GM19395 (cell line): ENCODE measurements at regions not wholly inside any gene's neighbourhood (a gene's known extent, or its start where the extent isn't known, plus 50 kb on each side); places are given as distances from the start of the nearest gene placed in this dataset.
"Not testable (repeated sequence)": the region's sequence is repeated elsewhere in the genome, so short reads cannot be mapped to it uniquely, and the experiment has no call there.

Source experiments
- ATAC-seq: cut with Tn5 transposase; IDR thresholded peaks from one replicate; pipeline ENCODE4 v1.9.1; 2021; ENCODE audit warnings: mild to moderate bottlenecking, moderate library complexity; ENCODE audit not compliant: unreplicated experiment

DNA sequence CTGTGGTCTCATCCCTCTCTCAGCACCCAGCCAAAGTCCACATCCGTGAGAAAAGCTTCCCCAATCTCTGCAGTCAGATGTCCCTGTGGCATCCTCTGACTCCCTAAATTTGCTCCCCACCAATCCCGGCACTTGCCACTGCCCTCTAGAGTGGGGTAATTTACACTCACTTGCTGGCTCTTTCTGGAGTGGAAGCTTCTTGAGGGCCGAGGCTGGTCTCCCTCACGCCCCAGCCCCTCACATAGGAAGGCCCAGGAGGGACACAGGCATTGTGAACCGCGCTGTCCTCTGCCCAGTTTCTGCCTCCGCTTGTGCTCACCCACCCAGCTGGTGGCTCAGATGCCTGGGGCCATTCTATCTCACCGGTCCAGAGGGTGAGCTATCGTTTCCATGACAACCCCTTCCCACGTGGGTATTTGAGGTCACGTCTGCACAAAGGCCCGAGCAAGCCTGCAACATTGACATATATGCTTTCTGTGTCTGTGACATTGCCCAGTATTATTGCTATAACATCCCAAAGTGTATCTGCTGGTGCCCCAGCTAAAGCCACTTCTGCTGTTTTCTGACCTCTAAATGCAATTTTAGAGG is 97.3 kb upstream of the CTBP2 start:
- no peak for ATAC-seq

- no peak for ATAC-seq
Observed at GRCh38 chr10:125256026-125256425, 95.7 kb upstream of the CTBP2 start.

DNA sequence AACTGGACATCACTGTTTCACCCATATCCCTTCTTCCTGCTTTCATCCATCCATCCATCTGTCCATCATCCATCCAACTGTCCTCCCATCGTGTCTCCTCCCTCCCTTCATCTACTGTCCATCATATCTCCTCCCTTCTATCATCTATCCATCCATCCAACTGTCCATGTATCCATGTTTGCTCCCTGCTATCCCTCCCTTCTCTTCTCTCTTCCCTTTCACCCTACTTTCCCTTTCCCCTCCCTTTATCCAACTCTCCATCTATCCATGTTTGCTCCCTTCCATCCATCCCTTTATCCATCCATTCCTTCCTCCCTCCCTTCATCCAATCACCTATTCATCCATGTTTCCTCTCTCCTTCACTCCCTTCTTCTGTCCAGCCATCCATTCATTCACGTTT is 92.6 kb upstream of the CTBP2 start:
- no peak for ATAC-seq

- ATAC-seq, result not testable (repeated sequence)
Observed at GRCh38 chr10:125250834-125251233, 90.5 kb upstream of the CTBP2 start.

DNA sequence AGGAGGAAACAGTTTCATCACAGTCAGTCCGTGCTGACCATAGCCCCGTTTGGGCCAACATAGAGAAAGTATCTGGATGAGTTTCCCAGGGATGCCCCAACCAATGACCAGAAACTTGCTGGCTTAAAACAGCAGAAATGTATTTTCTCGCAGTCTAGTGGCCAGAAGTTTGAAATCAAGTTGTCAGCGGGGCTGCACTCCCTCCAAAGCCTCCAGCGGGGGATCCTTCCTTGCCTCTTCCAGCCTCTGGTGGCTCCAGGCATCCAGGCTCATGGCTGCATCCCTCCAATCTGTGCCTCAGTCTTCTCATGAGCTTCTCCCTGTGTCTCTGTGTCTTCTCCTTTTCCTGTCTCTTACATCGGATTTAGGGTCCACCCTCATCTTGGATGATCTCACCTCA is 89.6 kb upstream of the CTBP2 start:
- no peak for ATAC-seq

DNA sequence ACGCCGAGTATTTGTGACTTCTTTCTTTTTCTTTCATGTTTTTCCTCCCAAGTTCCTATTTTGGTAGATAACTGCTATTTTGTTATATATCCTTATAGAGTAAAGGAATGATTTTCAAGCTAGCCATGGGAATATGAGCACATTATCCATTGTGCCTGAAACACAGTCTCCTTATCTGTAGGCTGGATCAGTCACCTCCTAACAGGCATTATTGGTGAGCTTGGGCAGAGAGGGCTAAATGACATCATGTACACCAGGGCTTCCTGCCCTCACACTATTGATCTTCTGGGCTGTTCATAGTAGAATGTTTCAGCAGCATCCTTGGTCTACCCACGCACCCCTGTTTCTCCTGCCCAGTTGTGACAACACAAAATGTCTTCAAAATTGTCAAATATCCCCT is 88.1 kb upstream of the CTBP2 start:
- ATAC-seq, result no peak

GRCh38 chr10:125247576-125247975 is 87.2 kb upstream of the CTBP2 start:
- ATAC-seq, result no peak

GRCh38 chr10:125243532-125244253 is 83.3 kb upstream of the CTBP2 start:
- no peak for ATAC-seq

DNA sequence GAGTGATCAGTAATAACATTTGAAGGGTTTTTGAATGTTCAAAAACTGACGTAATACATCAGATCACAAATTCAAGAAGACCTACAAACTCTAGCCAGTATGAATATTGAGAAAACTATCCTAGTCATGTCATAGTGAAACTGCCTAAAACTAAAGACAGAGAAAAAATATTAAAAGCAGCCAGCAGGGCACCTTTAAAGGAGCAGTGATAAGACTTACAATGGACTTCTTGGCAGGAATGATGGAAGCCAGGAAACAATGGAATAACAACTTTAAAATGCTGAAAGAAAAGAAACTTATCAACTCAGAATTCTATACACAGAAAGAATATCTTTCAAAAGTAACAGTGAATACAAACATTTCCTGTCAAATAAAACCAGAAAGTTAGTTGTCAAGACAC is 78.3 kb upstream of the CTBP2 start:
- ATAC-seq, result no peak

DNA sequence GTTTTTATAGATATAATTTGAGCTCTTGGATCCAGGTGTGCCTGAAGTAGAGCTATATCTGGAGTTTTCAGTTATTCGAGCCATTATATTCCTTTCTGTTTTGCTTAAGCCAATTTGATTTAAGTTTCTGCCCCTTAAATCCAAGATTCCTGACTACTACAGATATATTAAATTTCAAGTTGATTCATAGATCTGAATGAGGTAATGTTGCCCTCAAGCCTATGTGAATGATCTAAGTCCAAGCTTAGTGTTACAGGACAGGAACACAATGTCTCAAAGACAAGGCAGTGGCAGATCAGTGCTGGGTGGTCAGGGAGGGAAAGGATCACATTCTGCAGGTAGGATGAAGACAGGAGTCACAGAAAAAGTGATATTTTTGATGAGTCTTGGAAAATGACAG is 75.7 kb upstream of the CTBP2 start:
- ATAC-seq, result no peak

DNA sequence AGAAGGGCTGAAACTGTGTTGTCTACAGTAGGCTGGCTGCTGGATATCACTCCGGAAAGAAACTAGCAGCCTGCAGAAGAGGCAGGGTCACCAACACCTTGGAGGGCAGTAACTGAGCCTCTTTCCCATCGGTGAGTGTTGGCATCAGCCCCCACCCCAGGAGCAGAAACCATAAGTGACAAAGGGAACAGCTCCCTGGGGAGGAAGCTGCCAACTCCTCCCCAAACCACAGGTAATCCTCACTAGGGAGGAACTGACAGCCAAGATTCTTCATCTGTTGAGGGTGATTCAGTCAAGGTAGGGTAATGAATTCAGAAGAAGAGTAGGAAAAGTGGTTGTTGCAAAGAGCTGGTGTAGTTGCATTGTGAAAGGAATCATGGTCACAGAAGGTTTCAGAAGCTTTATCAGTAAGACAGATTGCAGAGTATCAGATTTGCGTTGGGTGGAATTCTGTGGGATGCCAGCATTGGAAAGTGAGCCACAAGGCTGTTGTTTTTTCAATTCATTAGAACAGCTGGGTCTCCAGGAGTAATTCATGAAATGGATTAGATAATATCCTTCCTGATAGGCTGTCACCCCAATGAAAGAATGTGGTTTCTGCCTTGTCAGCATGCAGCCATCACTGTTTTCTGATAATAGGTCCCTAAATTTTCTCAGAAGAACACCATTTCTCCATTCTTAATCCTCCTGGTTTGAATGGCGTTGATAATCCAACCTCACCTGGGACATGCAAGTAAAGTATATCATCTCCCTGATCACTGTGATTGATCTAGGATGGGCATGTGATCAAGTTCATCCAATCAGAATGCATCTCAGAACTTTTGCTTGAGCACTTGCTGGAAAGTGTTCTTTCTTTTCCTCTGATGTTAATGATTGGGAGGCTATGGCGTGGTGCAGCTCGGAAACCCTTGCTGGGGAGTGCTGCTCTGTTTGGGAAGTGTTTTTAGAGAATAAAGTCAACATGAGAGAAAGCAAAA is 75.0 kb upstream of the CTBP2 start:
- no peak for ATAC-seq

GRCh38 chr10:125234576-125234975 is 74.2 kb upstream of the CTBP2 start:
- ATAC-seq, result not testable (repeated sequence)

DNA sequence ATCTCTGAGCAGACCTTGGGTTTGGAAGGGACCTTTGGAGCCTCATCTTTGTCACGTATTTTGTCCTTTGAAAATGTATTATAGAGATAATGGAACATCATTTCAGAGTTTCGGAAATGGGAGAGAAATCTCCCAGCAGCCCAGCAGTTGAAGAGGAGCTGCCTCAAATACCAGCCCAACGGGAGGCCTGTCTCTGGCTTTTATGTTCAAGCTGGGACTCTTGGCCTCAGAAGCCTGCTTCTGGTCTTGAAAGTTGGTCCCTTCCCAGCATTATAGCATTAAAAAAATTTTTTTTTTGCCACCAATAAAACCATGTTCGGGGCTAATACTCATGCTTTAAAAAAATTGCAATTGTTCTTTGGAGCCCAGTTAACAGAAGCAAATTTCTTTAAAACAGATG is 73.4 kb upstream of the CTBP2 start:
- no peak for ATAC-seq

DNA sequence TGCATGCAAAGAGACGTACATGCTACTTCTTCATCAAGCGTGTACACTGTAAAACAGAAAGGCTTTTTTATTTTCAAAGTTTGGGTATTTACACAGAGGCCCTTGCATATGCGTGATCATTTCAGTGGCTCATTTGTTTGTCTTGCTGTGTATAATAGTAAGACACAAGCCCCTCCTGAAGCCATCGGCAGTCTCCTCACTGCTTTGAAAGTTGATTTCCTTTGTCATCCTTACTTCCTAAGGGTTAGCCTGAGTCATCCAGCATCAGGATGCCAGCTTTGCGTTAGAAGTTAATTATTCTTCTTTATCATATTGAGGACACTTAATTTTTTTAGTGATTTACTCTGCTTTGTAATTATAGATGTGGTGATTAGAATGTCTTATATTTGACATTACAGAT is 72.5 kb upstream of the CTBP2 start:
- ATAC-seq, result no peak

DNA sequence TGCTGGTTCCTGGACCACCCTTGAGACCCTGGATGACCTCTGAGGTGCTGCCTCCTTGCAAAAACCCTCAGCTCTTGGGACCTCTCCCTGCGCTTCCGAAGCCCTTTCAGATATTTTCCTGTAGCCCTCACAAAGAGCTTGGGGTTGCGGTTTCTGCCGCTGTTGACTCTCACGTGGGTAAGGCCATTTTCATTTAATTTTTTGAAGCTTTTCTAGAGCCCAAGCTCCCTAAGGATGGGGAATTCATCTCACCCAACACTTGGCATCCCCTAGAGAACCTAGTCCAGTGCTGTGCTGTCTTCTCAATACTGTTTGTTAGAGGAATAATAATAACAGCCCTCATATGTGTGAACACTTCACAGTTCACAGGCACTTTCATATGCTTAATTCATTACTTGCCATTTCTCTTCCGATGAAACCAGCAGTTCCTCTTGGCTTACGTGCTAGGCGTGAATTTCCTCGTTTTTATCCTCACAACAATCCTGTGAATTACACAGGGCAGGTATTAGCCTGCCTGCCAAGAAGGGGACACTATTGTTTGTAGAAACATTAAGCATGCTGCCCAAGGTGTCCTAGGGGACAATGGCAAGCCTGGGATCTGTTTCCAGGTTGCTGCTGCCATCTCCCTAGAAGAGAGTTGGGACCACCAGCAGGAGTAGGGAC is 71.6 kb upstream of the CTBP2 start:
- no peak for ATAC-seq

DNA sequence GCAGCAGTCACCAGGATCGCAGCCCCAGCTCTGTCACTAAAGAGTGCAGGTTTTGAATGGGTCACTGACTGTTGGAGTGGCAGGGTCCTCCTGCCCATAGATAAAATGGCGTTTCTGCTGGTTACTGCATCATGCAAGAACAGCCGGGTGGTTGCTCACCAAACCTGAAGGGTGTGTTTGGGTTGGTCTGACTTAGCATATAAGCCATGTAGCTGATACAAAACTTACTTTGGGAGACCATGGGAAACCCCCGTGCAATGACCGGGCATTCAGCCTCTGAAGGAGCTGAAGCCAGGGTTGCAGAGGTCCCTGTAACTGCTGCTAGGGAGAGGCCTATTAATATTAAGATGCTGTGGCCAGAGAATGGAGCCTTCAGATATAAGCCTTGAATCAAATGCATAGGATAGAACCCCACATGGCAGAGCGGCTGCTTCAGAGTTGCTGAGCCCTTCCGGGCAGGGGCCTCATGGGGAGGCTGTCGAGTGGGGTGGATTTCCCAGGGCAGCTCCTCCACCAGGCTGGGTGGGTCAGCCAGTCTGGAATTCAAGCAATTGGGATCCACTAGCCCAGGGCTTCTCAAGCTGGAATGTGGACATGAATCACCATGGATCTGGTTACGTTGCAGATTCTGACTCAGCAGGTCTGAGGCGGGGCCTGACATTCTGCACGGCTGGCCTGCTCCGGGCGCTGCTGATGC is 70.9 kb upstream of the CTBP2 start:
- no peak for ATAC-seq

GRCh38 chr10:125230251-125230650 is 69.9 kb upstream of the CTBP2 start:
- no peak for ATAC-seq

GRCh38 chr10:125228245-125228940 is 68.0 kb upstream of the CTBP2 start:
- not testable (repeated sequence) for ATAC-seq

- ATAC-seq, result no peak
Observed at GRCh38 chr10:125227546-125227945, 67.2 kb upstream of the CTBP2 start.

DNA sequence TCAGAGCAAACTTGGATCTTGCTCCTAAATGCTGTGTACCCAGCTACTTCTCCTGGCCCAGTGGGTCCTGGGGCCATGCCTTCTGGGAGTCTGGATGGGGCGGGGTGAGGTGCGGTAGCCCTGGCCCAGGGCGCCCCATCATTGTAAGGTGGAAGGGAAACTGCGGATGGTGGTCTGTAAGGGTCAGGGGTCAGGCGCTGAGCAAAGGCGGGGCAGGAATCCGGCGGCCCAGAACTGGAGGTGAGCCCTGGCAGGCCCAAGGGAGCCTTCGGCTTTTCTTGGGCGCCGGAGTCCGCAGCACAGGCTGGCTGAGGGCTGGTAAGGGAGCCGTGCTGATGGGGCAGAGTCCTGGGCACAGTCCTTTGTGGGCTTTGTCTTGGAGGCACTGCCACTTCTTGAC is 66.5 kb upstream of the CTBP2 start:
- no peak for ATAC-seq
